ENCODE measurements at regions not wholly inside any gene's neighbourhood (a gene's known extent, or its start where the extent isn't known, plus 50 kb on each side); places are given as distances from the start of the nearest gene placed in this dataset.

GRCh38 chr1:229119161-229119560 lies 151.8 kb upstream of the RAB4A start:
- intact Hi-C loops (cut with DNase I), result loop anchor here in 1 of 4 donors (10.0 kb wide), 1 partner anchor 354 kb away; no protein-coding TSS in a partner anchor
- H3K4me1 ChIP-seq (ENCODE audit: insufficient read depth), result peaks cover 6% of the 10 kb centered on the region
- no peak overlapping the region for H3K27ac ChIP-seq
- H3K9me3 ChIP-seq, result no peaks in the 10 kb centered on the region
- H3K36me3 ChIP-seq, result no peaks in the 10 kb centered on the region
- no peak for DNase-seq
- TF ChIP-seq CTCF (IDR thresholded peaks at IDR 0.05), result no peak
- TF ChIP-seq POLR2A (IDR thresholded peaks at IDR 0.05), result no peak
- no peak for TF ChIP-seq EP300 (IDR thresholded peaks at IDR 0.05)
- H3K27me3 ChIP-seq, result no peaks in the 10 kb centered on the region
- 88 to 92% (median 88%) methylated on average over 6 of the region's 6 CpGs for WGBS, 3 donors
- H3K4me3 ChIP-seq, result no peak overlapping the region

- no peak for DNase-seq
- Histone ChIP-seq H3K4me3 (no peak overlapping the region), H3K27ac (no peak overlapping the region), H3K4me1 (ENCODE audit: insufficient read depth) (peaks cover 6% of the 10 kb centered on the region), H3K9me3 (no peaks in the 10 kb centered on the region), H3K27me3 (no peaks in the 10 kb centered on the region), H3K36me3 (no peaks in the 10 kb centered on the region)
- WGBS, 3 donors, result 84 to 88% (median 85%) methylated on average over 8 of the region's 8 CpGs
- TF ChIP-seq EP300 (IDR thresholded peaks at IDR 0.05) (no peak), POLR2A (IDR thresholded peaks at IDR 0.05) (no peak), CTCF (IDR thresholded peaks at IDR 0.05) (no peak)
- intact Hi-C loops (cut with DNase I), result loop anchor here in 1 of 4 donors (10.0 kb wide), 1 partner anchor 355 kb away; no protein-coding TSS in a partner anchor
Observed at GRCh38 chr1:229119876-229120275, 151.0 kb upstream of the RAB4A start.

GRCh38 chr1:229121845-229122436 lies 149.0 kb upstream of the RAB4A start:
- Histone ChIP-seq H3K9me3 (no peaks in the 10 kb centered on the region), H3K27ac (no peak overlapping the region), H3K36me3 (no peaks in the 10 kb centered on the region), H3K4me1 (ENCODE audit: insufficient read depth) (peaks cover 4% of the 10 kb centered on the region), H3K4me3 (no peak overlapping the region), H3K27me3 (no peaks in the 10 kb centered on the region)
- DNase-seq, result no peak
- intact Hi-C loops (cut with DNase I), result no loop called here
- TF ChIP-seq EP300 (IDR thresholded peaks at IDR 0.05) (no peak), CTCF (IDR thresholded peaks at IDR 0.05) (no peak), POLR2A (IDR thresholded peaks at IDR 0.05) (no peak)
- WGBS, 3 donors, result 51 to 78% (median 53%) methylated on average over 11 of the region's 11 CpGs

- Histone ChIP-seq H3K27me3 (no peaks in the 10 kb centered on the region), H3K36me3 (no peaks in the 10 kb centered on the region), H3K4me1 (ENCODE audit: insufficient read depth) (peaks cover 4% of the 10 kb centered on the region), H3K27ac (no peak overlapping the region), H3K4me3 (no peak overlapping the region), H3K9me3 (no peaks in the 10 kb centered on the region)
- no peak for DNase-seq
- whole genome bisulfite sequencing, 3 donors, result 63 to 79% (median 78%) methylated on average over 6 of the region's 6 CpGs
- TF ChIP-seq EP300 (IDR thresholded peaks at IDR 0.05) (no peak), CTCF (IDR thresholded peaks at IDR 0.05) (no peak), POLR2A (IDR thresholded peaks at IDR 0.05) (no peak)
- intact Hi-C loops (cut with DNase I), result no loop called here
Observed at GRCh38 chr1:229122606-229123005, 148.3 kb upstream of the RAB4A start.

Measured in ovary (tissue), 7 donors.